Lower leg skin (tissue), 3 donors: ENCODE measurements at regions not wholly inside any gene's neighbourhood (a gene's known extent, or its start where the extent isn't known, plus 50 kb on each side); places are given as distances from the start of the nearest gene placed in this dataset.
"Not testable (repeated sequence)": the region's sequence is repeated elsewhere in the genome, so short reads cannot be mapped to it uniquely, and the experiment has no call there.

Experiments used
- CTCF ChIP-seq, 3 donors: fragments of 450-650 bp; IDR thresholded peaks; one replicate each; pipeline ENCODE4 v1.5.1; 2016; ENCODE audit warnings: antibody characterized with exemption in 3 of 3, mild to moderate bottlenecking in 3 of 3, moderate library complexity in 2 of 3
- POLR2A ChIP-seq, 2 donors: fragments of 450-650 bp; IDR thresholded peaks; one replicate each; pipeline ENCODE4 v1.6.1; 2016 to 2017; ENCODE audit warnings: antibody characterized with exemption in 2 of 2, mild to moderate bottlenecking in 1 of 2, moderate library complexity in 1 of 2

DNA sequence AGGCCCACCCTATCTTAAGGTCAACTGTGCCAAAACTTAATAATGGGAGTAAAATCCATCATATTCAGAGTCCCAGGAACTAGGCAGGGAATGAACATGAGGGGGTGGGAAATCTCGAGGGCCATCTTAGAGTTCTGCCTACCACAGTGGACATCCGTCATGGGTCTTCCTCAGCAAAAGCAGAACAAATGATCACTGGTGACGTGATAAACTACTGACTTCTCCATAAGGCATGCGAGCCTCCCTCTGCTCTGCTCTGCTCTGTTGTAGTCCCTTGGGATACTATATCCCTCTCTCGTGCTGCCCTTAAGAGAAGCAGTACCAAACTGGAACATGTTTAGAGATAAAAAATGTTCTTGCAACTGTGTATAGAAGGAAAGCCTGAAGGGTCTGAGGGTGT is 603.8 kb downstream of the TTLL7 start:
- TF ChIP-seq CTCF, POLR2A (IDR thresholded peaks at IDR 0.05): not testable (repeated sequence)
